Ovary (tissue), 7 donors: ENCODE measurements at regions not wholly inside any gene's neighbourhood (a gene's known extent, or its start where the extent isn't known, plus 50 kb on each side); places are given as distances from the start of the nearest gene placed in this dataset.

Experiments
- DNase-seq, 5 donors: peaks; one replicate each; pipeline ENCODE4 v3.0.0-alpha.2; 2019 to 2020
- H3K27ac ChIP-seq, 2 donors: fragments of 200-600 bp; one replicate each; pipeline versions ENCODE4 v1.5.1 to v1.8.0; 2019 to 2022
- H3K27me3 ChIP-seq: fragments of 200-600 bp; one replicate; pipeline ENCODE4 v1.8.0; 2022
- H3K36me3 ChIP-seq: fragments of 200-600 bp; sonication (generic); one replicate; pipeline ENCODE4 v1.5.1; 2019
- H3K4me1 ChIP-seq: one replicate; pipeline ENCODE4 v1.8.1; 2013; ENCODE audit warnings: mild to moderate bottlenecking, moderate library complexity; ENCODE audit not compliant: insufficient read depth
- H3K4me3 ChIP-seq: fragments of 200-600 bp; sonication (generic); one replicate; pipeline ENCODE4 v1.5.1; 2017
- H3K9me3 ChIP-seq, 2 donors: fragments of 200-600 bp in 1 of 2; sonication (generic) in 1 of 2; one replicate each; pipeline versions ENCODE4 v1.5.1 to v1.8.1; 2013 to 2019; ENCODE audit warnings: mild to moderate bottlenecking in 1 of 2, moderate library complexity in 1 of 2
- EP300 ChIP-seq: sonication (generic); formaldehyde crosslinking; IDR thresholded peaks from one replicate; pipeline ENCODE4 v1.6.1; 2017; ENCODE audit warnings: antibody characterized with exemption
- POLR2A ChIP-seq: fragments of 450-650 bp; IDR thresholded peaks from one replicate; pipeline ENCODE4 v1.6.1; 2017; ENCODE audit warnings: antibody characterized with exemption, mild to moderate bottlenecking, moderate library complexity
- WGBS, 3 donors: extraction: QIAGEN DNeasy Blood & Tissue Kit in 1 of 3; methylation state at CpG; one replicate each; pipeline versions ENCODE4 v1.1.5 to v1.1.7; 2013 to 2017; 5-methylcytosine and 5-hydroxymethylcytosine counted together
- intact Hi-C, 4 donors: fragments of 100-400 bp; cut with DNase I; formaldehyde crosslinking; loops; one replicate each; pipeline versions ENCODE4 v1.11.0 to v1.15.1; 2022 to 2023
- TF ChIP-seq, protein P1 (sequence below), 3 donors: fragments of 450-650 bp in 2 of 3; fragments of 200-600 bp in 1 of 3; IDR thresholded peaks; one replicate each; pipeline versions ENCODE4 v1.5.1 to v1.8.0; 2016 to 2022; ENCODE audit warnings: antibody characterized with exemption in 3 of 3, mild to moderate bottlenecking in 1 of 3
- donor health status: DM: no; HTN: no; CAD: no; lungs with moderate emphysema.
- donor health status: DM: no; HTN: no; CAD: no.
- donor health status: Bipolar disorder and iron deficiency.
- donor health status: DM: no; HTN: no; CAD: no.
- donor health status: DM: yes; HTN: yes; CAD: no.

DNA sequence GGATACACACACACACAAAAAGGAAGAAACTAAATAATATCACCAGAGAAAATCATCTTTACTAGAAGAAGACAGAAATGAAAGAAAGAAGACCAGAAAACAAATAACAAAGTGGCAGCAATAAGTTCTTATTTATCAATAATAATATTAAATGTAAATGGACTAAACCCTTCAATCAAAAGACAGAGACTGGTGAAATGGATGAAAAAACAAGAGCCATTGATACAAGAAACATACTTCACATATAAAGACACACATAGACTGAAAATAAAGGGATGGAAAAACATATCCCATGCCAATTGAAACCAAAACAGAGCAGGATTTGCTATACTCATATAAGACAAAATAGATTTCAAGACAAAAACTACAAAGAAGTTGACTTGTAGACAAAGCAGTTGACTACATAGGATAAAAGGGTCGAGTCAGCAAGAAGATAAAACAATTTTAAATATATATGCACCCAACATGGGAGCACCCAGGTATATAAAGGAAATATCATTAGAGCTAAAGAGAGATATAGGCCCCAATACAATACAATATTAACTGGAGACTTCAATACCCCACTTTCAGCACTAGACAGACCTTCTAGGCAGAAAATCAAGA lies 259.4 kb downstream of the EPM2A start:
- Histone ChIP-seq H3K27ac (no peak overlapping the region), H3K36me3 (no peaks in the 10 kb centered on the region), H3K9me3 (no peaks in the 10 kb centered on the region), H3K4me1 (no peaks in the 10 kb centered on the region), H3K4me3 (no peak overlapping the region), H3K27me3 (no peaks in the 10 kb centered on the region)
- intact Hi-C loops = no loop called here
- DNase-seq = no peak
- 44 to 49% (median 46%) methylated on average over 1 of the region's 1 CpG for WGBS, 3 donors
- TF ChIP-seq POLR2A (no peak), EP300 (no peak)
- TF ChIP-seq, protein P1, sequence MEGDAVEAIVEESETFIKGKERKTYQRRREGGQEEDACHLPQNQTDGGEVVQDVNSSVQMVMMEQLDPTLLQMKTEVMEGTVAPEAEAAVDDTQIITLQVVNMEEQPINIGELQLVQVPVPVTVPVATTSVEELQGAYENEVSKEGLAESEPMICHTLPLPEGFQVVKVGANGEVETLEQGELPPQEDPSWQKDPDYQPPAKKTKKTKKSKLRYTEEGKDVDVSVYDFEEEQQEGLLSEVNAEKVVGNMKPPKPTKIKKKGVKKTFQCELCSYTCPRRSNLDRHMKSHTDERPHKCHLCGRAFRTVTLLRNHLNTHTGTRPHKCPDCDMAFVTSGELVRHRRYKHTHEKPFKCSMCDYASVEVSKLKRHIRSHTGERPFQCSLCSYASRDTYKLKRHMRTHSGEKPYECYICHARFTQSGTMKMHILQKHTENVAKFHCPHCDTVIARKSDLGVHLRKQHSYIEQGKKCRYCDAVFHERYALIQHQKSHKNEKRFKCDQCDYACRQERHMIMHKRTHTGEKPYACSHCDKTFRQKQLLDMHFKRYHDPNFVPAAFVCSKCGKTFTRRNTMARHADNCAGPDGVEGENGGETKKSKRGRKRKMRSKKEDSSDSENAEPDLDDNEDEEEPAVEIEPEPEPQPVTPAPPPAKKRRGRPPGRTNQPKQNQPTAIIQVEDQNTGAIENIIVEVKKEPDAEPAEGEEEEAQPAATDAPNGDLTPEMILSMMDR (IDR thresholded peaks at IDR 0.05) = no peak

DNA sequence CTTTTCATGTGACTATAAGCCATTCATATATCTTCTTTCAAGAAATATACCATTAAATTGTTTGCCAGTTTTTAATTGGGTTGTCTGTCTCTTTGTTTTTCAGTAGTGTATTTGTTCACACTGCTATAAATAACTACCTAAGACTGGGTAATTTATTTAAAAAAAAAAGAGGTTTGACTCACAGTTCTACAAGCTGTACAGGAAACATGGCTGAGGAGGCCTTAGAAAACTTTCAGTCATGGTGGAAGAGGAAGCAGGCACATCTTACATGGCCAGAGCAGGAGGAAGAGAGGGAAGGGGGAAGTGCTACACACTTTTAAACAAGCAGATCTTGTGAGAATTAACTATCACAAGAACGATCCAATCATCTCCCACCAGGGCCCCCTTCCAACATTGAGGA lies 255.3 kb downstream of the EPM2A start:
- Histone ChIP-seq H3K27ac (no peak overlapping the region), H3K4me1 (no peaks in the 10 kb centered on the region), H3K9me3 (no peaks in the 10 kb centered on the region), H3K36me3 (no peaks in the 10 kb centered on the region), H3K27me3 (no peaks in the 10 kb centered on the region), H3K4me3 (no peak overlapping the region)
- no peak for DNase-seq
- TF ChIP-seq EP300 (no peak), POLR2A (no peak)
- TF ChIP-seq, protein P1 (IDR thresholded peaks at IDR 0.05) = no peak
- WGBS, 3 donors = 87 to 95% (median 95%) methylated on average over 1 of the region's 1 CpG
- intact Hi-C loops = no loop called here

DNA sequence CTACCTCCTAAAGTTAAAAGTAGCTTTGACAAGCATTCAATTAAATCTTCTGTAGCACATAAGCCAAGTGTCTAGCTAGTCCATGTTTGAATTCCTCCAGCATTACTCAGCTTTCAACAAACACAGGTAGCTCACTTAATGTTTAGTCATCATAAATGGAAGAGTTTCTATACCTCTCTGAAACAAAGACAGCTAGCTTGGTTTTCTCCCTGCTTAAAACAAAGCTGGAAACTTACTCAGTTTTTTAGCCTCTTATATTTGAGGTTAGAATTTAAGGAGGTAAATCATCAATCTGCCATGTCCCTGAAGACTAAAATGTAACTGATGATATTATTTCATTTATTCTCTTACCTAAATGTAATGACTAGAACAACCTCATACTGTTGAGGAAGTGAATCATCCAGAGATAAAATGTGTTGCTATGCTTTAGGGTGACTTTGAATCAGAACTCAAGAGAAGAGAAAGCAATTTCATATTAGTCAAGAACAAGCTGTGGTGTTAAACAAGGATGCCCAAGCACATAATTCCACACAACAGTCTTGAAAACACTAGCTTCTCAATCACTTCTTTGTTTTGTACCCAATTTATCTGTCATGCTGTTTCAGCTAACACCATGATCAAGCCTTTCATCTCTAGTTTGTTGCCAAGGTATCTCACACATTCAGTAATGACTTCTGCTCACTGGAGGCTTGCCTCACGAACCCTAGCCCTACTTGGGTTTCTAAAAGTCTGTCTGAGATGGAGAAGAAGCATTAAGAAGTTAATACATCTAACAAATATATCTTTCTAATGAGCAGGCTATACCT lies 251.9 kb downstream of the EPM2A start:
- Histone ChIP-seq H3K27ac (no peak overlapping the region), H3K4me1 (no peaks in the 10 kb centered on the region), H3K4me3 (no peak overlapping the region), H3K9me3 (no peaks in the 10 kb centered on the region), H3K36me3 (no peaks in the 10 kb centered on the region), H3K27me3 (no peaks in the 10 kb centered on the region)
- intact Hi-C loops = no loop called here
- WGBS, 3 donors = 49 to 52% (median 51%) methylated on average over 1 of the region's 1 CpG
- DNase-seq = no peak
- TF ChIP-seq, protein P1 (IDR thresholded peaks at IDR 0.05) = no peak
- TF ChIP-seq EP300 = no peak
- no peak for TF ChIP-seq POLR2A

DNA sequence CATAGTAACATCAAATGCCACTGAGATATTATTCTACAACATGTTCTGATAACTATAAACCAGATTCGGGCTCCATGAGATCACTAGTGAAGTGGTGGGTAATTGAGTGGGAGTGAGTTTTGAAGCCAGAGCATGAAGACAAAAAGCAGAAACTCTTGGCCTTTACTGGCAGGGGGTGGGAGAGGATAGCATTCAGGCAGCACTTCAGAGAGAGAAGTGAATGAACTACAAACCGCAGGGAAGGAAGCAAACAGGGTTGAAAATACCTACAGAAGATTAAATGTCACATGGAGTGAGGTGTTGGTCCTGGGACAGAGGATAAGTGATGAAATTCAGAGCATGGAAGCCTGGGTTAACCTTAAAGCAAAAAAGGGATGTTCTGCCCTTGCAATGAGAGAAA lies 250.0 kb downstream of the EPM2A start:
- no peak for TF ChIP-seq EP300
- TF ChIP-seq, protein P1 (IDR thresholded peaks at IDR 0.05) = no peak
- TF ChIP-seq POLR2A = no peak
- 33 to 53% (median 41%) methylated on average over 2 of the region's 2 CpGs for WGBS, 3 donors
- Histone ChIP-seq H3K27me3 (no peaks in the 10 kb centered on the region), H3K36me3 (no peaks in the 10 kb centered on the region), H3K9me3 (no peaks in the 10 kb centered on the region), H3K4me1 (no peaks in the 10 kb centered on the region), H3K4me3 (no peak overlapping the region), H3K27ac (no peak overlapping the region)
- no peak for DNase-seq
- intact Hi-C loops = no loop called here
